G401 (cell line): ENCODE measurements at regions not wholly inside any gene's neighbourhood (a gene's known extent, or its start where the extent isn't known, plus 50 kb on each side); places are given as distances from the start of the nearest gene placed in this dataset.
"Not testable (repeated sequence)": the region's sequence is repeated elsewhere in the genome, so short reads cannot be mapped to it uniquely, and the experiment has no call there.

Source experiments
- DNase-seq: peaks from one replicate; pipeline ENCODE4 v3.0.0-alpha.2; 2015; ENCODE audit warnings: low spot score
- in situ Hi-C: cut with HindIII; loops from 2 replicates; pipeline ENCODE4 v1.10.0; 2016; ENCODE audit warnings: low sequenced_read_pairs, mixed read lengths

- DNase-seq: no peak
- in situ Hi-C loops: no loop called here
Observed at GRCh38 chr6:30813631-30814145, 69.3 kb upstream of the IER3 start.

- DNase-seq: no peak
- in situ Hi-C loops: no loop called here
Observed at GRCh38 chr6:30810813-30811339, 66.5 kb upstream of the IER3 start.

- in situ Hi-C loops, DNase-seq: not testable (repeated sequence)
Observed at GRCh38 chr6:30807566-30807965, 63.2 kb upstream of the IER3 start.

- in situ Hi-C loops: no loop called here
Observed at GRCh38 chr6:30806581-30807183, 62.3 kb upstream of the IER3 start.

GRCh38 chr6:30804333-30804732 is 60.0 kb upstream of the IER3 start:
- in situ Hi-C loops: no loop called here
- DNase-seq: no peak

More at GRCh38 chr6:30806581-30807183, 62.3 kb upstream of the IER3 start:
- DNase-seq: no peak

- DNase-seq: no peak
- in situ Hi-C loops: no loop called here
Observed at GRCh38 chr6:30802731-30803130, 58.4 kb upstream of the IER3 start.

GRCh38 chr6:30801950-30802349 is 57.6 kb upstream of the IER3 start:
- in situ Hi-C loops: no loop called here
- DNase-seq: no peak

GRCh38 chr6:30800871-30801270 is 56.5 kb upstream of the IER3 start:
- no peak for DNase-seq
- in situ Hi-C loops: no loop called here

GRCh38 chr6:30799210-30799609 is 54.9 kb upstream of the IER3 start:
- in situ Hi-C loops: no loop called here
- no peak for DNase-seq

- DNase-seq: no peak
- in situ Hi-C loops: no loop called here
Observed at GRCh38 chr6:30798494-30798893, 54.1 kb upstream of the IER3 start.

GRCh38 chr6:30795549-30796293 is 51.4 kb upstream of the IER3 start:
- DNase-seq: no peak
- in situ Hi-C loops: no loop called here
